Panc1 (cell line): ENCODE measurements at regions not wholly inside any gene's neighbourhood (a gene's known extent, or its start where the extent isn't known, plus 50 kb on each side); places are given as distances from the start of the nearest gene placed in this dataset.

Source experiments
- CTCF ChIP-seq: fragments of 450-650 bp; IDR thresholded peaks from 2 replicates; pipeline ENCODE4 v1.5.1; 2017; ENCODE audit warnings: mild to moderate bottlenecking
- POLR2AphosphoS5 ChIP-seq: IDR thresholded peaks from 2 replicates; pipeline ENCODE4 v1.6.1; 2012; ENCODE audit warnings: mild to moderate bottlenecking, low read depth, low read length, moderate library complexity
- REST ChIP-seq, 2 experiments: IDR thresholded peaks; 2 replicates each; pipeline ENCODE4 v1.6.1; 2011 to 2012; ENCODE audit warnings: low read depth in 2 of 2, control low read depth in 1 of 2, low read length in 1 of 2, mild to moderate bottlenecking in 1 of 2, moderate library complexity in 1 of 2; ENCODE audit not compliant: insufficient read depth in 1 of 2
- SIN3A ChIP-seq: IDR thresholded peaks from 2 replicates; pipeline ENCODE4 v1.6.1; 2012; ENCODE audit warnings: low read depth, mild to moderate bottlenecking, low read length, moderate library complexity, borderline replicate concordance; ENCODE audit not compliant: insufficient read depth
- TCF7L2 ChIP-seq: IDR thresholded peaks from 2 replicates; pipeline ENCODE4 v1.6.1; 2011; ENCODE audit warnings: mild to moderate bottlenecking, low read depth, low read length, inconsistent platforms

- no peak for TF ChIP-seq CTCF
- no peak for TF ChIP-seq POLR2AphosphoS5
- no peak for TF ChIP-seq SIN3A
- TF ChIP-seq REST (IDR thresholded peaks at IDR 0.05; ENCODE audit: insufficient read depth in 1 of 2, low read depth in 2 of 2, low read length in 1 of 2) = no peak
- no peak for TF ChIP-seq TCF7L2
Observed at GRCh38 chr21:16420031-16420724, 690.4 kb downstream of the USP25 start.
